ENCODE measurements at regions not wholly inside any gene's neighbourhood (a gene's known extent, or its start where the extent isn't known, plus 50 kb on each side); places are given as distances from the start of the nearest gene placed in this dataset.

DNA sequence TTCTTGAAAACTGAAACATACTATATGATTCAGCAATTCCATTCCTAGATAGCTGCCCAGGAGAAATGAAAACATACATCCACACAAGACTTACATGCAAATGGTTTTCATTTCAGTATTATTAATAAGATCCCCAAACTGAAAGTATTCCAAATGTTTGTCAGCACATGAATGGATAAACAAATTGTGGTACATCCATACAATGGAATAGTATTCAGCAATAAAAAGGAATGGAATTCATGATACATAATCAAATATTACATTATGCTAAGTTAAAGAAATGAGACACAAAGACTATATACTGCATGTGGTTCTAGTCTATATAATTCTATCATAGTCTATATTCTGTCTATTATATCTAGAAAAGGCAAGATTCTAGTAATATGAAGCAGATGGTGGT lies 152.4 kb upstream of the KIT start:
- peaks cover 0 to 3% of the 10 kb centered on the region in 2 experiments; a peak in 1 of 5 replicates for H3K4me1 ChIP-seq (replicated peaks in 1 of 2; ENCODE audit: control insufficient read depth in 2 of 2, insufficient read depth in 2 of 2, low read length in 2 of 2)
- no peak overlapping the region for H3K9ac ChIP-seq (ENCODE audit: insufficient read depth in 1 of 2, low read depth in 2 of 2, low read length in 2 of 2)
- DNase-seq (ENCODE audit: extremely low read depth in 1 of 4, low spot score in 3 of 4) (no peak), FAIRE-seq (no peak), ATAC-seq (no peak)
- no peaks in the 10 kb centered on the region for H3K27me3 ChIP-seq (ENCODE audit: control insufficient read depth in 2 of 2, insufficient read depth in 2 of 2, low read length in 2 of 2)
- POLR2A ChIA-PET: no interaction called here
- H4K20me1 ChIP-seq (replicated peaks; ENCODE audit: control insufficient read depth, insufficient read depth, low read length): no peaks in the 10 kb centered on the region
- H3K4me3 ChIP-seq: no peak overlapping the region
- no peak overlapping the region for H2AFZ ChIP-seq (ENCODE audit: low read depth, low read length)
- no peak overlapping the region for H3K4me2 ChIP-seq (ENCODE audit: insufficient read depth, low read length)
- no peaks in the 10 kb centered on the region for H3K9me3 ChIP-seq (replicated peaks; ENCODE audit: control insufficient read depth, insufficient read depth, low read depth, low read length)
- BruUV-seq (replicated peaks): no TSS peak
- CTCF ChIA-PET (ENCODE audit: low intra/inter-chr PET ratio): no interaction called here
- no peaks in the 10 kb centered on the region for H3K79me2 ChIP-seq (ENCODE audit: control insufficient read depth, insufficient read depth, low read length)
- TF ChIP-seq CBX3 (IDR thresholded peaks at IDR 0.05; ENCODE audit: borderline replicate concordance in 1 of 2, low read length in 2 of 2) (peak in 1 of 2 experiments; percentile 67; a peak in 2 of 3 replicates), RBM15 (IDR thresholded peaks at IDR 0.05; ENCODE audit: insufficient read depth, low read length) (no peak), ZNF146 (CRISPR knock-in tag; IDR thresholded peaks at IDR 0.05; ENCODE audit: unreplicated experiment) (peak; percentile 85), HDAC6 (IDR thresholded peaks at IDR 0.05; ENCODE audit: low read depth, low read length) (no peak), CHD4 (IDR thresholded peaks at IDR 0.05; ENCODE audit: insufficient read depth, insufficient replicate concordance, low read depth, low read length, poor library complexity, severe bottlenecking) (no peak), SLC30A9 (CRISPR knock-in tag; IDR thresholded peaks at IDR 0.05) (no peak), JUN (IDR thresholded peaks at IDR 0.05; ENCODE audit: borderline replicate concordance, low read depth, low read length) (no peak), JUN (CRISPR knock-in tag; IDR thresholded peaks at IDR 0.05; ENCODE audit: borderline replicate concordance) (no peak), HMGN3 (IDR thresholded peaks at IDR 0.05; ENCODE audit: borderline replicate concordance, extremely low read depth, insufficient read length, low read depth, low read length) (no peak), NCOA2 (IDR thresholded peaks at IDR 0.05; ENCODE audit: partially characterized antibody in 2 of 2) (no peak), ZBTB7A (IDR thresholded peaks at IDR 0.05; ENCODE audit: borderline replicate concordance, control insufficient read depth, low read depth, low read length) (no peak), PHB (CRISPR knock-in tag; IDR thresholded peaks at IDR 0.05) (no peak), ELF4 (CRISPR knock-in tag; IDR thresholded peaks at IDR 0.05) (no peak), NFIC (IDR thresholded peaks at IDR 0.05) (no peak), RBM25 (IDR thresholded peaks at IDR 0.05; ENCODE audit: low read depth, low read length, severe bottlenecking) (peak; percentile 88), ADNP (tag; IDR thresholded peaks at IDR 0.05) (peak; percentile 76)
- TF ChIP-seq, protein P1, sequence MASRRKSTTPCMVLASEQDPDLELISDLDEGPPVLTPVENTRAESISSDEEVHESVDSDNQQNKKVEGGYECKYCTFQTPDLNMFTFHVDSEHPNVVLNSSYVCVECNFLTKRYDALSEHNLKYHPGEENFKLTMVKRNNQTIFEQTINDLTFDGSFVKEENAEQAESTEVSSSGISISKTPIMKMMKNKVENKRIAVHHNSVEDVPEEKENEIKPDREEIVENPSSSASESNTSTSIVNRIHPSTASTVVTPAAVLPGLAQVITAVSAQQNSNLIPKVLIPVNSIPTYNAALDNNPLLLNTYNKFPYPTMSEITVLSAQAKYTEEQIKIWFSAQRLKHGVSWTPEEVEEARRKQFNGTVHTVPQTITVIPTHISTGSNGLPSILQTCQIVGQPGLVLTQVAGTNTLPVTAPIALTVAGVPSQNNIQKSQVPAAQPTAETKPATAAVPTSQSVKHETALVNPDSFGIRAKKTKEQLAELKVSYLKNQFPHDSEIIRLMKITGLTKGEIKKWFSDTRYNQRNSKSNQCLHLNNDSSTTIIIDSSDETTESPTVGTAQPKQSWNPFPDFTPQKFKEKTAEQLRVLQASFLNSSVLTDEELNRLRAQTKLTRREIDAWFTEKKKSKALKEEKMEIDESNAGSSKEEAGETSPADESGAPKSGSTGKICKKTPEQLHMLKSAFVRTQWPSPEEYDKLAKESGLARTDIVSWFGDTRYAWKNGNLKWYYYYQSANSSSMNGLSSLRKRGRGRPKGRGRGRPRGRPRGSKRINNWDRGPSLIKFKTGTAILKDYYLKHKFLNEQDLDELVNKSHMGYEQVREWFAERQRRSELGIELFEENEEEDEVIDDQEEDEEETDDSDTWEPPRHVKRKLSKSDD (conservative IDR thresholded peaks at IDR 0.05; ENCODE audit: low read length): no peak
- TF ChIP-seq, protein P2, sequence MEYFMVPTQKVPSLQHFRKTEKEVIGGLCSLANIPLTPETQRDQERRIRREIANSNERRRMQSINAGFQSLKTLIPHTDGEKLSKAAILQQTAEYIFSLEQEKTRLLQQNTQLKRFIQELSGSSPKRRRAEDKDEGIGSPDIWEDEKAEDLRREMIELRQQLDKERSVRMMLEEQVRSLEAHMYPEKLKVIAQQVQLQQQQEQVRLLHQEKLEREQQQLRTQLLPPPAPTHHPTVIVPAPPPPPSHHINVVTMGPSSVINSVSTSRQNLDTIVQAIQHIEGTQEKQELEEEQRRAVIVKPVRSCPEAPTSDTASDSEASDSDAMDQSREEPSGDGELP (CRISPR knock-in tag; IDR thresholded peaks at IDR 0.05; ENCODE audit: borderline replicate concordance): no peak
- TF ChIP-seq, protein P3, sequence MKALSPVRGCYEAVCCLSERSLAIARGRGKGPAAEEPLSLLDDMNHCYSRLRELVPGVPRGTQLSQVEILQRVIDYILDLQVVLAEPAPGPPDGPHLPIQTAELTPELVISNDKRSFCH (CRISPR knock-in tag; IDR thresholded peaks at IDR 0.05): no peak
- TF ChIP-seq, protein P3 (tag; IDR thresholded peaks at IDR 0.05): no peak
- no peaks in the 10 kb centered on the region for H3K36me3 ChIP-seq (ENCODE audit: control insufficient read depth, insufficient read depth, low read length)
- intact Hi-C loops (cut with micrococcal nuclease): no loop called here
- in situ Hi-C loops (cut with MboI): no loop called here
- no peak overlapping the region for H3K27ac ChIP-seq (ENCODE audit: extremely low read depth, low read depth, low read length)
- H3K9me1 ChIP-seq (ENCODE audit: control insufficient read depth, insufficient read depth, low read length): no peaks in the 10 kb centered on the region
